ENCODE measurements at regions not wholly inside any gene's neighbourhood (a gene's known extent, or its start where the extent isn't known, plus 50 kb on each side); places are given as distances from the start of the nearest gene placed in this dataset.

- TF ChIP-seq CTCF (IDR thresholded peaks at IDR 0.05) (no peak), POLR2A (IDR thresholded peaks at IDR 0.05) (no peak)
Measured at GRCh38 chr3:95356764-95357501, 1294.1 kb downstream of the NSUN3 start.
